ENCODE measurements at regions not wholly inside any gene's neighbourhood (a gene's known extent, or its start where the extent isn't known, plus 50 kb on each side); places are given as distances from the start of the nearest gene placed in this dataset.

- Mint-ChIP-seq H3K4me3 (ENCODE audit: low read depth, unreplicated experiment) (no peak overlapping the region), H3K36me3 (ENCODE audit: insufficient read depth, unreplicated experiment) (no peaks in the 10 kb centered on the region), H3K27ac (ENCODE audit: unreplicated experiment) (no peak overlapping the region), H3K9me3 (ENCODE audit: low read depth, unreplicated experiment) (peaks cover 11% of the 10 kb centered on the region), H3K27me3 (ENCODE audit: unreplicated experiment) (peaks cover 36% of the 10 kb centered on the region), H3K4me1 (ENCODE audit: low read depth, unreplicated experiment) (no peaks in the 10 kb centered on the region)
- no peak for DNase-seq
- intact Hi-C loops (cut with micrococcal nuclease; ENCODE audit: unreplicated experiment), result no loop called here
- CTCF ChIA-PET, result no interaction called here
- no TSS peak for BruUV-seq (replicated peaks)
- TF ChIP-seq CTCF (IDR thresholded peaks at IDR 0.05; ENCODE audit: unreplicated experiment), result no peak
These were observed 54.9 kb upstream of the WNT7A start for GRCh38 chr3:13934813-13935212.

GRCh38 chr3:13934315-13934714 is 54.4 kb upstream of the WNT7A start:
- Mint-ChIP-seq H3K36me3 (ENCODE audit: insufficient read depth, unreplicated experiment) (no peaks in the 10 kb centered on the region), H3K27ac (ENCODE audit: unreplicated experiment) (no peak overlapping the region), H3K27me3 (ENCODE audit: unreplicated experiment) (peaks cover 36% of the 10 kb centered on the region), H3K4me1 (ENCODE audit: low read depth, unreplicated experiment) (no peaks in the 10 kb centered on the region), H3K9me3 (ENCODE audit: low read depth, unreplicated experiment) (peaks cover 11% of the 10 kb centered on the region), H3K4me3 (ENCODE audit: low read depth, unreplicated experiment) (no peak overlapping the region)
- DNase-seq, result no peak
- BruUV-seq (replicated peaks), result no TSS peak
- no peak for TF ChIP-seq CTCF (IDR thresholded peaks at IDR 0.05; ENCODE audit: unreplicated experiment)
- intact Hi-C loops (cut with micrococcal nuclease; ENCODE audit: unreplicated experiment), result no loop called here
- CTCF ChIA-PET, result no interaction called here

- no peak for TF ChIP-seq CTCF (IDR thresholded peaks at IDR 0.05; ENCODE audit: unreplicated experiment)
- CTCF ChIA-PET, result no interaction called here
- no peak for DNase-seq
- Mint-ChIP-seq H3K4me1 (ENCODE audit: low read depth, unreplicated experiment) (no peaks in the 10 kb centered on the region), H3K36me3 (ENCODE audit: insufficient read depth, unreplicated experiment) (no peaks in the 10 kb centered on the region), H3K4me3 (ENCODE audit: low read depth, unreplicated experiment) (no peak overlapping the region), H3K9me3 (ENCODE audit: low read depth, unreplicated experiment) (peaks cover 11% of the 10 kb centered on the region), H3K27me3 (ENCODE audit: unreplicated experiment) (peaks cover 36% of the 10 kb centered on the region), H3K27ac (ENCODE audit: unreplicated experiment) (no peak overlapping the region)
- no TSS peak for BruUV-seq (replicated peaks)
- intact Hi-C loops (cut with micrococcal nuclease; ENCODE audit: unreplicated experiment), result no loop called here
These were observed 52.9 kb upstream of the WNT7A start for GRCh38 chr3:13932578-13933295.

GRCh38 chr3:13931172-13931571 is 51.3 kb upstream of the WNT7A start:
- Mint-ChIP-seq H3K27me3 (ENCODE audit: unreplicated experiment) (peaks cover 51% of the 10 kb centered on the region), H3K4me3 (ENCODE audit: low read depth, unreplicated experiment) (no peak overlapping the region), H3K36me3 (ENCODE audit: insufficient read depth, unreplicated experiment) (no peaks in the 10 kb centered on the region), H3K27ac (ENCODE audit: unreplicated experiment) (no peak overlapping the region), H3K4me1 (ENCODE audit: low read depth, unreplicated experiment) (no peaks in the 10 kb centered on the region), H3K9me3 (ENCODE audit: low read depth, unreplicated experiment) (peaks cover 15% of the 10 kb centered on the region)
- no peak for TF ChIP-seq CTCF (IDR thresholded peaks at IDR 0.05; ENCODE audit: unreplicated experiment)
- CTCF ChIA-PET, result no interaction called here
- no peak for DNase-seq
- intact Hi-C loops (cut with micrococcal nuclease; ENCODE audit: unreplicated experiment), result no loop called here
- no TSS peak for BruUV-seq (replicated peaks)
